CD8-positive, alpha-beta memory T cell (primary cell): ENCODE measurements at regions not wholly inside any gene's neighbourhood (a gene's known extent, or its start where the extent isn't known, plus 50 kb on each side); places are given as distances from the start of the nearest gene placed in this dataset.

Source experiments
- CTCF ChIA-PET: fragments of 350-600 bp; sonication (Branson Sonifier 250); formaldehyde crosslinking; loops from one replicate; lab custom pipeline; 2021; ENCODE audit warnings: antibody characterized with exemption; lab: Charles Lee
- POLR2A ChIA-PET: fragments of 350-600 bp; sonication (Branson Sonifier 250); formaldehyde crosslinking; loops from one replicate; lab custom pipeline; 2021; ENCODE audit warnings: antibody characterized with exemption; lab: Charles Lee
- DNase-seq, 5 donors: peaks; one replicate each; pipeline versions ENCODE4 v3.0.0 to v3.0.0-alpha.2; 2020 to 2022; ENCODE audit warnings: mixed read lengths in 1 of 5
- H3K27ac ChIP-seq: one replicate; pipeline ENCODE4 v1.7.0; 2013; ENCODE audit warnings: low read depth, mild to moderate bottlenecking, low read length, moderate library complexity
- H3K27me3 ChIP-seq: 2 replicates; pipeline ENCODE4 v1.7.0; 2013; ENCODE audit warnings: low read length, mild to moderate bottlenecking; ENCODE audit not compliant: insufficient read depth, poor library complexity, severe bottlenecking
- H3K36me3 ChIP-seq: 2 replicates; pipeline ENCODE4 v1.7.0; 2013; ENCODE audit warnings: mild to moderate bottlenecking, low read length, moderate library complexity; ENCODE audit not compliant: insufficient read depth
- H3K4me1 ChIP-seq: 2 replicates; pipeline ENCODE4 v1.7.0; 2013; ENCODE audit warnings: mild to moderate bottlenecking, low read length, moderate library complexity; ENCODE audit not compliant: insufficient read depth
- H3K4me3 ChIP-seq: 2 replicates; pipeline ENCODE4 v1.7.0; 2013; ENCODE audit warnings: mild to moderate bottlenecking, low read length
- H3K9me3 ChIP-seq: 2 replicates; pipeline ENCODE4 v1.7.0; 2013; ENCODE audit warnings: mild to moderate bottlenecking, low read length
- H3K27ac Mint-ChIP-seq, 8 donors: one replicate each; pipeline ENCODE4 v1.8.0; 2020 to 2021; ENCODE audit warnings: mixed read lengths in 8 of 8, mild to moderate bottlenecking in 6 of 8, inconsistent platforms in 3 of 8, moderate library complexity in 3 of 8
- H3K27me3 Mint-ChIP-seq, 2 donors: one replicate each; pipeline ENCODE4 v1.8.0; 2020 to 2021; ENCODE audit warnings: mixed read lengths in 2 of 2, mild to moderate bottlenecking in 1 of 2, moderate library complexity in 1 of 2
- H3K36me3 Mint-ChIP-seq, 3 donors: one replicate each; pipeline ENCODE4 v1.8.0; 2020 to 2021; ENCODE audit warnings: mixed read lengths in 3 of 3, inconsistent platforms in 1 of 3, mild to moderate bottlenecking in 1 of 3
- H3K4me1 Mint-ChIP-seq, 3 donors: one replicate each; pipeline ENCODE4 v1.8.0; 2020 to 2021; ENCODE audit warnings: mixed read lengths in 3 of 3, inconsistent platforms in 1 of 3, mild to moderate bottlenecking in 1 of 3
- H3K4me3 Mint-ChIP-seq, 7 donors: one replicate each; pipeline ENCODE4 v1.8.0; 2020 to 2021; ENCODE audit warnings: mixed read lengths in 7 of 7, mild to moderate bottlenecking in 6 of 7, moderate library complexity in 4 of 7, inconsistent platforms in 2 of 7
- H3K9me3 Mint-ChIP-seq, 5 donors: one replicate each; pipeline ENCODE4 v1.8.0; 2020 to 2022; ENCODE audit warnings: mixed read lengths in 5 of 5, mild to moderate bottlenecking in 3 of 5, moderate library complexity in 2 of 5, inconsistent platforms in 1 of 5

DNA sequence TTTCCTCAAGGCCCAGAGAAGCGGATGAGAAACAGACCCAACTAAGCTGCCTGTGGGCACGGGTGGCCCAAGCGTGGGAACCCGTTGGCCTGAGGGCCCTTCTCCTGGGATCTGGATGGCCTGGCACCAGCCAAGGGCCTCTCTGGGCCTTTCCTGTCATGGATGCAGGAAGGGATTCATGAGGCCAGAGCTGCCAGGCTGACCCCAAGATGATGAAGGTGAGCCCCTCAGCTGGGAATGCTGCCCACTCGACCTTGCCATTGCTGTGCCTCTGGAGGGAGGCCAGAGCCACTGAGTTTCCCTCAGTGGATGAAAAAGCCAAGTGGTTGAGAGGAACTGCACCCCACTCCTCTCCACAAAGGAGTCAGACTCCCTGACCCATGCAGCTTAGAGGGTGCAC, 171.2 kb downstream of the VEGFA start:
- Mint-ChIP-seq H3K4me1 (no peaks in the 10 kb centered on the region), H3K27me3 (peaks cover 0 to 3% of the 10 kb centered on the region in 2 donors), H3K27ac (no peak overlapping the region), H3K36me3 (peaks cover 0 to 22% (median 0%) of the 10 kb centered on the region in 3 donors), H3K4me3 (no peak overlapping the region), H3K9me3 (peaks cover 13 to 24% (median 20%) of the 10 kb centered on the region in 5 donors)
- H3K9me3 ChIP-seq: peaks cover 8% of the 10 kb centered on the region
- H3K36me3 ChIP-seq: no peaks in the 10 kb centered on the region
- ChIA-PET CTCF (no interaction called here), POLR2A (no interaction called here)
- no peaks in the 10 kb centered on the region for H3K27me3 ChIP-seq
- no peak for DNase-seq
- H3K4me1 ChIP-seq: no peaks in the 10 kb centered on the region
- no peak overlapping the region for H3K27ac ChIP-seq
- H3K4me3 ChIP-seq: no peak overlapping the region

GRCh38 chr6:43940393-43941087, 170.5 kb downstream of the VEGFA start:
- H3K27ac ChIP-seq: no peak overlapping the region
- ChIA-PET CTCF (no interaction called here), POLR2A (interaction anchor here (0.6 kb wide), 1 partner anchor 14 kb away, joined by 3 read pairs; no protein-coding TSS in a partner anchor)
- Mint-ChIP-seq H3K27me3 (no peaks in the 10 kb centered on the region), H3K36me3 (peaks cover 0 to 15% (median 0%) of the 10 kb centered on the region in 3 donors), H3K4me3 (no peak overlapping the region), H3K9me3 (peaks cover 13 to 20% (median 16%) of the 10 kb centered on the region in 5 donors), H3K27ac (no peak overlapping the region), H3K4me1 (no peaks in the 10 kb centered on the region)
- no peak for DNase-seq
- no peaks in the 10 kb centered on the region for H3K36me3 ChIP-seq
- no peaks in the 10 kb centered on the region for H3K4me1 ChIP-seq
- peaks cover 8% of the 10 kb centered on the region for H3K9me3 ChIP-seq
- H3K27me3 ChIP-seq: no peaks in the 10 kb centered on the region
- H3K4me3 ChIP-seq: no peak overlapping the region

- no peak for DNase-seq
- POLR2A ChIA-PET: interaction anchor here (0.6 kb wide), 1 partner anchor 14 kb away, joined by 3 read pairs; no protein-coding TSS in a partner anchor
- Mint-ChIP-seq H3K36me3 (peaks cover 0 to 11% (median 0%) of the 10 kb centered on the region in 3 donors), H3K27me3 (no peaks in the 10 kb centered on the region), H3K4me1 (no peaks in the 10 kb centered on the region), H3K4me3 (no peak overlapping the region), H3K9me3 (peaks cover 8 to 16% (median 11%) of the 10 kb centered on the region in 5 donors), H3K27ac (no peak overlapping the region)
- no peaks in the 10 kb centered on the region for H3K27me3 ChIP-seq
- no peak overlapping the region for H3K4me3 ChIP-seq
- H3K4me1 ChIP-seq: no peaks in the 10 kb centered on the region
- H3K9me3 ChIP-seq: peaks cover 4% of the 10 kb centered on the region
- no peaks in the 10 kb centered on the region for H3K36me3 ChIP-seq
- H3K27ac ChIP-seq: no peak overlapping the region
- CTCF ChIA-PET: no interaction called here
Measured at GRCh38 chr6:43940071-43940392, 170.0 kb downstream of the VEGFA start.

- no peak for DNase-seq
- H3K36me3 Mint-ChIP-seq: peaks cover 0 to 5% (median 0%) of the 10 kb centered on the region in 3 donors
- Histone ChIP-seq H3K27ac (no peak overlapping the region), H3K27me3 (no peaks in the 10 kb centered on the region), H3K4me3 (no peak overlapping the region), H3K4me1 (no peaks in the 10 kb centered on the region), H3K9me3 (no peaks in the 10 kb centered on the region), H3K36me3 (no peaks in the 10 kb centered on the region)
- ChIA-PET CTCF (no interaction called here), POLR2A (no interaction called here)
- no peak overlapping the region for H3K27ac Mint-ChIP-seq
- peaks cover 3 to 11% (median 5%) of the 10 kb centered on the region in 5 donors for H3K9me3 Mint-ChIP-seq
- H3K4me1 Mint-ChIP-seq: no peaks in the 10 kb centered on the region
- H3K4me3 Mint-ChIP-seq: no peak overlapping the region
- H3K27me3 Mint-ChIP-seq: no peaks in the 10 kb centered on the region
Measured at GRCh38 chr6:43939281-43940070, 169.5 kb downstream of the VEGFA start.

DNA sequence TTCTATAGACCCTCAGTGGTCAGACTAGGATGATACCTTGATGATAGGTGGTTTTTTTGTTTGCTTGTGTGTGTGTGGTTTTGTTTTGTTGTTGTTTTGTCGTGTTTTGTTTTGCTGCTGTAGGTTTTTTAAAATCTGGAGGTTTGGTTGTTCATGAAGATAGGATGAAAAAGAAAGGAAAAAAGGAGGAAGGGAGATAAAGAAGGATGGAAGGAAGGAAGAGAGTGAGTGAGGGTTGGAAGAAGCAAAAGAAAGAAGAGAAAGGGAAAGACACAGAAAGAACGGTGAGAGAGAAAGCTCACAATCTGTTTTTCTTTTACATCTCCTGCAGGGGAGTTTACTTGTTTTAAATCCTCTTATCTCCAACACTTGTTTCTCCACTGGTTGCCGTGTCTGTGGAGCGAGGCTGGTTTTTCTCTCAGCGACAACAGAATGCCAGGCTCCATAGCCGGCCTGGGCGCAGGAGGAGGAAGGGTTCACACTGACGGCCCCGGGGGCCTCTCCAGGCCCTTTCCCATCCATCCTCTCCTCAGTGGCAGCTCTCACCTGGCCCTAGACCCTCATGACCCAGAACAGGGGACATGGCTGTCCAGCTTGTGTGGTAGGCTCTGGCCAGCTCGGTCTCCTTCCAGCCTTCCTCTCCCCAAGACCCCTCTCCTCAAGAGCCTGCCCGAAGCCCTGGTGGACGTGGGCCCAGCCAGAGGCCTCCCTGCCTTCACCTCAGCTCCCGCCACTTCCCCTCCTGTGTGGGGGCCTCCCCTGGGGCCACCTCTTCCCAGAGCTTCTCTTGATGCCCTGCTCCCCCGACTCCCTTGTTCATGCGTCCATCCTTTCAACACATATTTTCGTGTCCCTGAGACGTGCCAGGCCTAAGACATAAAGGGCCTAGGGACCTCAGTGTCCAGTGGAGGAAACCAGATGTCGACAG, 168.4 kb downstream of the VEGFA start:
- no peak for DNase-seq
- ChIA-PET CTCF (no interaction called here), POLR2A (no interaction called here)
- H3K9me3 ChIP-seq: no peaks in the 10 kb centered on the region
- H3K36me3 ChIP-seq: no peaks in the 10 kb centered on the region
- Mint-ChIP-seq H3K27ac (no peak overlapping the region), H3K4me1 (no peaks in the 10 kb centered on the region), H3K9me3 (peaks cover 0 to 6% (median 0%) of the 10 kb centered on the region in 5 donors), H3K36me3 (no peaks in the 10 kb centered on the region), H3K27me3 (no peaks in the 10 kb centered on the region), H3K4me3 (no peak overlapping the region)
- no peak overlapping the region for H3K4me3 ChIP-seq
- H3K27me3 ChIP-seq: no peaks in the 10 kb centered on the region
- H3K27ac ChIP-seq: no peak overlapping the region
- no peaks in the 10 kb centered on the region for H3K4me1 ChIP-seq

DNA sequence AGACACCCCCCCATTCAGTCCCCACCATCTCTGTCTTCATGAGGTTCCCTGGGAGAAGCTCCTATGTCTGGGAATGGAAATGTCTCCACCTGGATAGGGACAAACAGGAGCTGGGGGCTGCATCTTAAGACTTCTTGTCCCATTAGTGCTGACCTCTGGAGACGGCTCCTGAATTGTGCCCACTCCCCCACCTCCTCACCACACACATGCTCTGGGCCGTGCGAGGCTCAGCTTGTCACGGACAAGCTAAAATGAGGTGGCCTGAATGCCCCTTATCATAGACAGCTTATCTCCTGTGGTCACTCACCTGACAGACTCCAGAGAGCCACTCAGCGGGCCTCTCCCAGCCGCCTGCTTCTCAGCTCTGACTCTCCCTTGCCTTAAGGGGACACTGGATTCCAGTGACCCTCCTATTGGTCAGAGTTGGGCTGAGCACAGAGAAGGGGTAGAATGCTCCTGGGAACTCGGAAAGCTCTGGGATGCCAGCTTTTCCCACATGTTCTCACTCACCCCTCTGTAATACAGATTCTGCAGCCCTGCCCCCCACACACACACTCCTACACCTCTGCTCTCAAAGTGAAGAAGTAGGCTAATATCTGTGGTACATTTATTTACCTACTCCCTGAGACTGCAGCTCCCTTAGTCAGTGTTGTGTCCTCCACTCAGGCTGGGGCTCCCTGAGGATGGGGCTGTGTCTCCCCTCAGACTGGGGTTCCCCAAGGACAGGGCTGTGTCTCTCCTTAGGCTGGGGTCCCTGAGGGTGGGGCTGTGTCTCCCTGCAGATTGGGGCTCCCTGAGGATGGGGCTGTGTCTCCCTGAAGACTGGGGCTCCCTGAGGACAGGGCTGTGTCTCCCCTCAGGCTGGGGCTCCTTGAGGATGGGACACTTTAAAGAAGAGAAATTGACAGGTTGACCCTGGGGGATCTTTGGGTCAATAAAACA, 167.5 kb downstream of the VEGFA start:
- H3K27ac Mint-ChIP-seq: no peak overlapping the region
- Histone ChIP-seq H3K4me3 (no peak overlapping the region), H3K27ac (peak overlapping the region; percentile 51), H3K36me3 (no peaks in the 10 kb centered on the region), H3K27me3 (no peaks in the 10 kb centered on the region), H3K9me3 (no peaks in the 10 kb centered on the region), H3K4me1 (no peaks in the 10 kb centered on the region)
- no peak overlapping the region for H3K4me3 Mint-ChIP-seq
- no peaks in the 10 kb centered on the region for H3K4me1 Mint-ChIP-seq
- H3K36me3 Mint-ChIP-seq: no peaks in the 10 kb centered on the region
- H3K9me3 Mint-ChIP-seq: peaks cover 0 to under 1% (median 0%) of the 10 kb centered on the region in 5 donors
- CTCF ChIA-PET: no interaction called here
- H3K27me3 Mint-ChIP-seq: no peaks in the 10 kb centered on the region
- POLR2A ChIA-PET: no interaction called here
- DNase-seq: no peak

DNA sequence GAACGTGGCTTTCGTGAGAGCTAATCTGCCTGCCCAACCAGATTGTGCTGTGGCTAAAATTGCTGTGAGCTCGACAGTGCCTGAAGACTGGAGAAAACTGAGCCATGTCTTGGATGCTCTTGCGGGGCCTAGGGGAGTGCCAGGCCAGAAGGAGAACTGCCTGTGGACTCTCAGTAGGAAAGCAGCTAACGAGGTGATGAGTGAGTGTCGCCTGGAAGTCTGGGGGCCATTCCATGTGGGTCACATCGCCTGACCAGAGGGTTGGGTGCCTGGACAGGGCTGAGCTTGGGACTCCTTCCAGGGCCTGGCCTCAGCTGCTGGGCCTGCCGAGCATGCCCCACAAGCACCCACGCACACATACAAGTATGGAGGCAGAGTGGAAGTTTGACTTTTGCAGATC, 166.5 kb downstream of the VEGFA start:
- Histone ChIP-seq H3K4me3 (no peak overlapping the region), H3K27ac (peak overlapping the region; percentile 24), H3K36me3 (no peaks in the 10 kb centered on the region), H3K4me1 (no peaks in the 10 kb centered on the region), H3K27me3 (no peaks in the 10 kb centered on the region), H3K9me3 (no peaks in the 10 kb centered on the region)
- H3K36me3 Mint-ChIP-seq: no peaks in the 10 kb centered on the region
- H3K27ac Mint-ChIP-seq: peak overlapping the region in 1 of 8 donors; percentile 69
- POLR2A ChIA-PET: no interaction called here
- H3K4me1 Mint-ChIP-seq: no peaks in the 10 kb centered on the region
- H3K9me3 Mint-ChIP-seq: no peaks in the 10 kb centered on the region
- no peaks in the 10 kb centered on the region for H3K27me3 Mint-ChIP-seq
- CTCF ChIA-PET: no interaction called here
- DNase-seq: no peak
- no peak overlapping the region for H3K4me3 Mint-ChIP-seq
